ENCODE measurements at regions not wholly inside any gene's neighbourhood (a gene's known extent, or its start where the extent isn't known, plus 50 kb on each side); places are given as distances from the start of the nearest gene placed in this dataset.

DNA sequence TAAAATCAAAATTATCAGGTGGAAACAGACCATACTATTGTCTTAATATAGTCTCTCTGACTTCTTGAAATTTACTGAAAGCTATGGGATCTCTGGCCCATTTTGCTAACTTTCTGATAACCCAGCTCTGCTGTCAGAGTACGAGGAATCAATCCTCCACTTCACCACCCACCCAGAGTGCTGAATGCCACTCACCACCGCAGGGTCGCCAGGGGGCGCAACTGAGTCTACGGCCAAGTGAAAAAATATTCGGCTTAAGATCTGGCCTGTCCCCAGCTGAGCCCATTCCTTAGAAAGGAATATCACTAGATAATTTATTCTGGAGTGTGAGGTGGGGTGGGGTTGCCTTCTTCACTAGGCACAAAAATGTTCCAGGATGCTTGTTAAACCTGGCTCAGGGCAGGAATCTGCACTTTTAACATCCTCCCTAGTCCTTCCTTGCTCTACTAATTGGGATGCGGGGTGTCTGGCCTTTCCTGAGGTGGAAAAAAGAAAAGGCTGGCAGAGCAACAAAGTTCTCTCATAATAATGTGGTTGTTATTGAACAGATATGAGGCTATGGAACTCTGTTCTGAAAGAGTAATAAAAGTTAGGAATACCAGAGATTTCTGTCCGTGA lies 520.6 kb downstream of the MFSD1 start:
- TF ChIP-seq SP1 (IDR thresholded peaks at IDR 0.05; ENCODE audit: low read depth) (no peak), ELF1 (IDR thresholded peaks at IDR 0.05; ENCODE audit: borderline replicate concordance, low read depth) (no peak)

Measured in HCT116 (cell line).